PC-9 (cell line): ENCODE measurements at regions not wholly inside any gene's neighbourhood (a gene's known extent, or its start where the extent isn't known, plus 50 kb on each side); places are given as distances from the start of the nearest gene placed in this dataset.

ENCODE experiments used
- EZH2 ChIP-seq: fragments of 200-600 bp; sonication (generic); IDR thresholded peaks from 2 replicates; pipeline ENCODE4 v1.8.0; 2017; ENCODE audit warnings: antibody characterized with exemption, low read depth
- TF ChIP-seq, protein P1 (sequence below): fragments of 200-600 bp; sonication (generic); conservative IDR thresholded peaks from 2 replicates; pipeline ENCODE4 v1.6.1; 2017; ENCODE audit warnings: mixed run types, antibody characterized with exemption, mild to moderate bottlenecking, moderate library complexity

DNA sequence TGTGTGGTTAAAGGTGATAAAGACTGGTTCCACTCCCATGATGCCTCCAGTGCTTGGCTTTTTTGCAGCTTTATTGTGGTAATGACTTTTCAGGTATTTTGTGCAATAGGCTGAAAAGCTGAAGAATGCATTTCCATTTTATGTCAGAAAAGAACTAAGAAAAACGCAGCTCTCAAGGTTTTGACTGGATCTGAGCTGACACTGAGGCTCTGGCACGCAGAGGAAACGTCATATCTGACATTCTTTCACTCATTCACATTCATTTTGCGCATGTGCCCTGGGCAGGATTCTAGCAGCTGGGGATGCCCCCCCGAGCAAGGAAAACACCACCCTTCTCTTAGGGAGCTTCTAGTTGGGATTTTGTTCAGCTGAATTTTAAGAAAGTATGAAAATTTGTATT is 408.5 kb upstream of the MKI67 start:
- TF ChIP-seq, protein P1, sequence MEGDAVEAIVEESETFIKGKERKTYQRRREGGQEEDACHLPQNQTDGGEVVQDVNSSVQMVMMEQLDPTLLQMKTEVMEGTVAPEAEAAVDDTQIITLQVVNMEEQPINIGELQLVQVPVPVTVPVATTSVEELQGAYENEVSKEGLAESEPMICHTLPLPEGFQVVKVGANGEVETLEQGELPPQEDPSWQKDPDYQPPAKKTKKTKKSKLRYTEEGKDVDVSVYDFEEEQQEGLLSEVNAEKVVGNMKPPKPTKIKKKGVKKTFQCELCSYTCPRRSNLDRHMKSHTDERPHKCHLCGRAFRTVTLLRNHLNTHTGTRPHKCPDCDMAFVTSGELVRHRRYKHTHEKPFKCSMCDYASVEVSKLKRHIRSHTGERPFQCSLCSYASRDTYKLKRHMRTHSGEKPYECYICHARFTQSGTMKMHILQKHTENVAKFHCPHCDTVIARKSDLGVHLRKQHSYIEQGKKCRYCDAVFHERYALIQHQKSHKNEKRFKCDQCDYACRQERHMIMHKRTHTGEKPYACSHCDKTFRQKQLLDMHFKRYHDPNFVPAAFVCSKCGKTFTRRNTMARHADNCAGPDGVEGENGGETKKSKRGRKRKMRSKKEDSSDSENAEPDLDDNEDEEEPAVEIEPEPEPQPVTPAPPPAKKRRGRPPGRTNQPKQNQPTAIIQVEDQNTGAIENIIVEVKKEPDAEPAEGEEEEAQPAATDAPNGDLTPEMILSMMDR, result no peak
- no peak for TF ChIP-seq EZH2
